ENCODE measurements at regions not wholly inside any gene's neighbourhood (a gene's known extent, or its start where the extent isn't known, plus 50 kb on each side); places are given as distances from the start of the nearest gene placed in this dataset.

DNA sequence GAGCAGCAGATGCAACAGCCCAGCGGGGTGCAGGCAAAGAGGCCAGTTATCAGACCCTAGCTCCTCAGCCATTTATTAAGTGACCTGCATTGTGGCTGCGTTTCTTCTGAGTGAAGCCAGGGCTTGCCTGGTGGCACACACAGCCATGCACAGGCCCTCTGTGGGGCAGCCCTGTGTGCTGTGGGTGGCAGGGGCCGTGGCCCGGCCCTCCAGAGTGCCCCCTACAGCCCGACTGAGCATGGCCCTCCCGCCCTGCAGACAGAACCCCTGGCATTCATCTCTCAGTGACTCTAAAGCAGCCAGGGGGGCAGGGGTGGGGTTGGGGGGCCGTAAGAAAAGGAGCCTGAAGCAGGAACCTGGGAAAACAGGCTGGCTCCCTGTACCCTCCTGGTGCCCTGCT is 226.0 kb upstream of the PWP1 start:
- TF ChIP-seq POLR2A (IDR thresholded peaks at IDR 0.05; ENCODE audit: insufficient read depth in 1 of 2, low read depth in 2 of 2, low read length in 2 of 2): no peak
- no peak for TF ChIP-seq RFX5 (IDR thresholded peaks at IDR 0.05; ENCODE audit: low read depth, low read length)
- no peak for TF ChIP-seq ZFP91 (CRISPR knock-in tag; IDR thresholded peaks at IDR 0.05; ENCODE audit: borderline replicate concordance)
- TF ChIP-seq ZFP37 (CRISPR knock-in tag; IDR thresholded peaks at IDR 0.05; ENCODE audit: borderline replicate concordance): no peak
- TF ChIP-seq DNMT1 (CRISPR knock-in tag; IDR thresholded peaks at IDR 0.05): no peak
- TF ChIP-seq EP300 (IDR thresholded peaks at IDR 0.05; ENCODE audit: low read depth in 2 of 2, low read length in 2 of 2): no peak
- no peak for TF ChIP-seq EP300 (CRISPR knock-in tag; IDR thresholded peaks at IDR 0.05; ENCODE audit: borderline replicate concordance)
- TF ChIP-seq, protein P1, sequence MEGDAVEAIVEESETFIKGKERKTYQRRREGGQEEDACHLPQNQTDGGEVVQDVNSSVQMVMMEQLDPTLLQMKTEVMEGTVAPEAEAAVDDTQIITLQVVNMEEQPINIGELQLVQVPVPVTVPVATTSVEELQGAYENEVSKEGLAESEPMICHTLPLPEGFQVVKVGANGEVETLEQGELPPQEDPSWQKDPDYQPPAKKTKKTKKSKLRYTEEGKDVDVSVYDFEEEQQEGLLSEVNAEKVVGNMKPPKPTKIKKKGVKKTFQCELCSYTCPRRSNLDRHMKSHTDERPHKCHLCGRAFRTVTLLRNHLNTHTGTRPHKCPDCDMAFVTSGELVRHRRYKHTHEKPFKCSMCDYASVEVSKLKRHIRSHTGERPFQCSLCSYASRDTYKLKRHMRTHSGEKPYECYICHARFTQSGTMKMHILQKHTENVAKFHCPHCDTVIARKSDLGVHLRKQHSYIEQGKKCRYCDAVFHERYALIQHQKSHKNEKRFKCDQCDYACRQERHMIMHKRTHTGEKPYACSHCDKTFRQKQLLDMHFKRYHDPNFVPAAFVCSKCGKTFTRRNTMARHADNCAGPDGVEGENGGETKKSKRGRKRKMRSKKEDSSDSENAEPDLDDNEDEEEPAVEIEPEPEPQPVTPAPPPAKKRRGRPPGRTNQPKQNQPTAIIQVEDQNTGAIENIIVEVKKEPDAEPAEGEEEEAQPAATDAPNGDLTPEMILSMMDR (CRISPR knock-in tag; IDR thresholded peaks at IDR 0.05): no peak
- TF ChIP-seq ZSCAN12 (CRISPR knock-in tag; IDR thresholded peaks at IDR 0.05): no peak
- no peak for TF ChIP-seq ZNF556 (CRISPR knock-in tag; IDR thresholded peaks at IDR 0.05; ENCODE audit: borderline replicate concordance)
- no peak for TF ChIP-seq ZNF567 (CRISPR knock-in tag; IDR thresholded peaks at IDR 0.05; ENCODE audit: borderline replicate concordance)
- no peak for TF ChIP-seq TBL1XR1 (IDR thresholded peaks at IDR 0.05; ENCODE audit: borderline replicate concordance, low read length, partially characterized antibody)
- TF ChIP-seq ETS1 (CRISPR knock-in tag; IDR thresholded peaks at IDR 0.05): no peak
- TF ChIP-seq, protein P2, sequence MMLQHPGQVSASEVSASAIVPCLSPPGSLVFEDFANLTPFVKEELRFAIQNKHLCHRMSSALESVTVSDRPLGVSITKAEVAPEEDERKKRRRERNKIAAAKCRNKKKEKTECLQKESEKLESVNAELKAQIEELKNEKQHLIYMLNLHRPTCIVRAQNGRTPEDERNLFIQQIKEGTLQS (CRISPR knock-in tag; IDR thresholded peaks at IDR 0.05): no peak
- no peak for TF ChIP-seq SIN3B (IDR thresholded peaks at IDR 0.05; ENCODE audit: low read length)
